GM19023 (cell line): ENCODE measurements at regions not wholly inside any gene's neighbourhood (a gene's known extent, or its start where the extent isn't known, plus 50 kb on each side); places are given as distances from the start of the nearest gene placed in this dataset.

Experiments used
- ATAC-seq: cut with Tn5 transposase; IDR thresholded peaks from one replicate; pipeline ENCODE4 v1.9.1; 2021; ENCODE audit warnings: mild to moderate bottlenecking, moderate library complexity; ENCODE audit not compliant: unreplicated experiment

- no peak for ATAC-seq
These were observed 63.3 kb upstream of the ITPRID2 start for GRCh38 chr2:181828122-181828705.

GRCh38 chr2:181829230-181829629, 62.3 kb upstream of the ITPRID2 start:
- ATAC-seq: no peak

GRCh38 chr2:181832015-181832414, 59.5 kb upstream of the ITPRID2 start:
- no peak for ATAC-seq

- ATAC-seq: no peak
These were observed 54.9 kb upstream of the ITPRID2 start for GRCh38 chr2:181836583-181836982.

- ATAC-seq: no peak
These were observed 54.0 kb upstream of the ITPRID2 start for GRCh38 chr2:181837563-181837962.

- ATAC-seq: no peak
These were observed 51.7 kb upstream of the ITPRID2 start for GRCh38 chr2:181839811-181840210.

GRCh38 chr2:181841079-181841478, 50.5 kb upstream of the ITPRID2 start:
- ATAC-seq: no peak
